ENCODE measurements at regions not wholly inside any gene's neighbourhood (a gene's known extent, or its start where the extent isn't known, plus 50 kb on each side); places are given as distances from the start of the nearest gene placed in this dataset.

DNA sequence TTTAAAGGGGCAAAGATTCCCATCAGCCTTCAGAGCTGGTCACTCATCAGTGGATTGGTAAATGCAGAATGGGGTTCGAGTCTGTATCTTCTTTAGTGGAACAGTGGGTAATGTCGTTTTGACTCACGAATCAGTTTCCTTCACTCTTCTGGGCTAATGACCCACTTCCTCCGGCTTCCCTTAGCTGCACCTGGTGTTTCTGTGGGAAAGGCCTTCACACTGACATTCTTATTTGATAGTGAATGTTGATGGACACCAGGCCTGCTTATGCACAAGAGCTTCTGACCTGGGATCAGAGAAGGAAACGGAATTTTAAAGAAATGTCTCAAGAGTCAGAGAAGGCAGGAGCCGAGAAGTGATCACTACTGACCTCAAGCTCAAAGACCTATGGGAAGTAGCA lies 272.0 kb upstream of the SULF2 start:
- WGBS = 84% methylated on average over 6 of the region's 6 CpGs
- intact Hi-C loops (cut with DNase I) = no loop called here
- Histone ChIP-seq H3K27me3 (no peaks in the 10 kb centered on the region), H3K4me1 (peaks cover under 1 to 5% (median 4%) of the 10 kb centered on the region in 4 donors), H3K9me3 (no peaks in the 10 kb centered on the region), H3K27ac (replicated peaks in 1 of 4) (no peak overlapping the region), H3K36me3 (no peaks in the 10 kb centered on the region), H3K4me3 (no peak overlapping the region)
- TF ChIP-seq EP300 (IDR thresholded peaks at IDR 0.05) = no peak
- no peak for TF ChIP-seq POLR2A (IDR thresholded peaks at IDR 0.05; ENCODE audit: low read depth)
- TF ChIP-seq POLR2AphosphoS5 (IDR thresholded peaks at IDR 0.05) = no peak
- TF ChIP-seq, protein P1, sequence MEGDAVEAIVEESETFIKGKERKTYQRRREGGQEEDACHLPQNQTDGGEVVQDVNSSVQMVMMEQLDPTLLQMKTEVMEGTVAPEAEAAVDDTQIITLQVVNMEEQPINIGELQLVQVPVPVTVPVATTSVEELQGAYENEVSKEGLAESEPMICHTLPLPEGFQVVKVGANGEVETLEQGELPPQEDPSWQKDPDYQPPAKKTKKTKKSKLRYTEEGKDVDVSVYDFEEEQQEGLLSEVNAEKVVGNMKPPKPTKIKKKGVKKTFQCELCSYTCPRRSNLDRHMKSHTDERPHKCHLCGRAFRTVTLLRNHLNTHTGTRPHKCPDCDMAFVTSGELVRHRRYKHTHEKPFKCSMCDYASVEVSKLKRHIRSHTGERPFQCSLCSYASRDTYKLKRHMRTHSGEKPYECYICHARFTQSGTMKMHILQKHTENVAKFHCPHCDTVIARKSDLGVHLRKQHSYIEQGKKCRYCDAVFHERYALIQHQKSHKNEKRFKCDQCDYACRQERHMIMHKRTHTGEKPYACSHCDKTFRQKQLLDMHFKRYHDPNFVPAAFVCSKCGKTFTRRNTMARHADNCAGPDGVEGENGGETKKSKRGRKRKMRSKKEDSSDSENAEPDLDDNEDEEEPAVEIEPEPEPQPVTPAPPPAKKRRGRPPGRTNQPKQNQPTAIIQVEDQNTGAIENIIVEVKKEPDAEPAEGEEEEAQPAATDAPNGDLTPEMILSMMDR (IDR thresholded peaks at IDR 0.05) = no peak
- no peak for DNase-seq (ENCODE audit: extremely low spot score)

DNA sequence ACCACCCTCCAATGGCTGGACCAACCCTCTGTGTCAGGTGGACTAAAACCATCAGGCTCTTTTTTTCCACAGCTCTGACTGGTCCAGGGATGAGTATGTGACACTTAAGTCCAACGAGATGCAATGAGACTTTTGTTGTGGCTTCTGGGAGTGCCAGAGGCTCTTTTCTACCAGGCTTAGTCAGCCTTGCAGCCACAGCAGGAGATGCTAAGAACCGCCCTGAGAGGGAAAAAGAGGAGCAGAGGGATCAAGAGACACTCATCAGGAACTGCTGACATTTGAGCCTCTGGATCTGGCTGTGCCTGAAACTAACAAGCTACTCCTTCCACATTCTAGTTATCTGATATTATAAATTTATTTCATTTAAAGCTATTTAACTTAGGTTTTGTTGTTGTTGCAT lies 270.9 kb upstream of the SULF2 start:
- H3K27me3 ChIP-seq = no peaks in the 10 kb centered on the region
- peaks cover 3 to 10% (median 6%) of the 10 kb centered on the region in 4 donors for H3K4me1 ChIP-seq
- DNase-seq (ENCODE audit: extremely low spot score) = no peak
- no peak overlapping the region for H3K27ac ChIP-seq (replicated peaks in 1 of 4)
- 90% methylated on average over 2 of the region's 2 CpGs for WGBS
- H3K4me3 ChIP-seq = no peak overlapping the region
- no peaks in the 10 kb centered on the region for H3K9me3 ChIP-seq
- intact Hi-C loops (cut with DNase I) = no loop called here
- H3K36me3 ChIP-seq = no peaks in the 10 kb centered on the region
- TF ChIP-seq EP300 (IDR thresholded peaks at IDR 0.05) (no peak), POLR2AphosphoS5 (IDR thresholded peaks at IDR 0.05) (no peak), POLR2A (IDR thresholded peaks at IDR 0.05; ENCODE audit: low read depth) (no peak)
- TF ChIP-seq, protein P1 (IDR thresholded peaks at IDR 0.05) = no peak

DNA sequence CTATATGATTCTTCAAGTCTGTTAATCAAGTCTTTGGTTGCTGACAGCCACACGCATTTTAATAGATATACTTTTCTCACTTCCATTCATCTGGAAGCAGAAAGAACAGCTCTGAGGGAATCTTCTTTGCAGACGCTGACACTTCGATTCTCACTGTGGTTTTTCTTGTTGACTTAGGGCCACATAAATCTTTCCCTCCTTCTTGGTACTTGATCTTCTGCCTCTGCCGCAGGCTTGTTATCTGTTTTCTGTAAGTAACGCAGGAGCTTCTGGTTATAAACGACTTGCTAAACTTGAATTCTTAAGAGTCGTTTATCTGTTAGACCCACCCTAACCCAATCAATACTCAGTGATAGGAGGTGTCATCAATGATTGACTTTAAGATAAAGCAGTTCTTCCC lies 268.8 kb upstream of the SULF2 start:
- DNase-seq (ENCODE audit: extremely low spot score) = no peak
- Histone ChIP-seq H3K27me3 (no peaks in the 10 kb centered on the region), H3K4me3 (no peak overlapping the region), H3K36me3 (no peaks in the 10 kb centered on the region), H3K9me3 (no peaks in the 10 kb centered on the region), H3K27ac (replicated peaks in 1 of 4) (no peak overlapping the region), H3K4me1 (peaks cover 3 to 10% (median 6%) of the 10 kb centered on the region in 4 donors)
- 85% methylated on average over 7 of the region's 7 CpGs for whole genome bisulfite sequencing
- intact Hi-C loops (cut with DNase I) = no loop called here
- TF ChIP-seq POLR2AphosphoS5 (IDR thresholded peaks at IDR 0.05) (no peak), POLR2A (IDR thresholded peaks at IDR 0.05; ENCODE audit: low read depth) (no peak)
- TF ChIP-seq, protein P1 (IDR thresholded peaks at IDR 0.05) = no peak

DNA sequence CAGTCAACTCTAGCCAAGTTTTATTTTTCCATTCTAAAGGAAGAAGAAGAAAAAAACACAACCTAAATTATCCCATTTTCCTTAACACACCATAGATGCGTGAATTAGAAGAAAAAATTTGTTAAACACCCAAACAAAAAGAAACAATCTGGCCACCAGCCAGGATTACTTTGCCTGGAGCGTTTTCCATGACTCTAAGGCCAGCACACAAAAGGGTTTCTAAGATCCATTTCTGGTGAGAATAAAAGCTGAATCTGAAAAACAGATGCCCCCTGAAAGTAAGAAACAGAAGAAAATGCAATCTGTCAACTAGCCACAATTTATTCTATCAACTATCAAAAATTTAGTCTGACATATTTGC lies 267.2 kb upstream of the SULF2 start:
- H3K4me1 ChIP-seq = peaks cover 3 to 10% (median 6%) of the 10 kb centered on the region in 4 donors
- H3K9me3 ChIP-seq = no peaks in the 10 kb centered on the region
- 27% methylated on average over 2 of the region's 2 CpGs for WGBS
- H3K4me3 ChIP-seq = no peak overlapping the region
- no peak for DNase-seq (ENCODE audit: extremely low spot score)
- no peaks in the 10 kb centered on the region for H3K27me3 ChIP-seq
- TF ChIP-seq POLR2AphosphoS5 (IDR thresholded peaks at IDR 0.05) = no peak
- TF ChIP-seq EP300 (IDR thresholded peaks at IDR 0.05) = no peak
- TF ChIP-seq, protein P1 (IDR thresholded peaks at IDR 0.05) = no peak
- no peak for TF ChIP-seq POLR2A (IDR thresholded peaks at IDR 0.05; ENCODE audit: low read depth)
- no peaks in the 10 kb centered on the region for H3K36me3 ChIP-seq
- H3K27ac ChIP-seq (replicated peaks in 1 of 4) = no peak overlapping the region
- intact Hi-C loops (cut with DNase I) = no loop called here

DNA sequence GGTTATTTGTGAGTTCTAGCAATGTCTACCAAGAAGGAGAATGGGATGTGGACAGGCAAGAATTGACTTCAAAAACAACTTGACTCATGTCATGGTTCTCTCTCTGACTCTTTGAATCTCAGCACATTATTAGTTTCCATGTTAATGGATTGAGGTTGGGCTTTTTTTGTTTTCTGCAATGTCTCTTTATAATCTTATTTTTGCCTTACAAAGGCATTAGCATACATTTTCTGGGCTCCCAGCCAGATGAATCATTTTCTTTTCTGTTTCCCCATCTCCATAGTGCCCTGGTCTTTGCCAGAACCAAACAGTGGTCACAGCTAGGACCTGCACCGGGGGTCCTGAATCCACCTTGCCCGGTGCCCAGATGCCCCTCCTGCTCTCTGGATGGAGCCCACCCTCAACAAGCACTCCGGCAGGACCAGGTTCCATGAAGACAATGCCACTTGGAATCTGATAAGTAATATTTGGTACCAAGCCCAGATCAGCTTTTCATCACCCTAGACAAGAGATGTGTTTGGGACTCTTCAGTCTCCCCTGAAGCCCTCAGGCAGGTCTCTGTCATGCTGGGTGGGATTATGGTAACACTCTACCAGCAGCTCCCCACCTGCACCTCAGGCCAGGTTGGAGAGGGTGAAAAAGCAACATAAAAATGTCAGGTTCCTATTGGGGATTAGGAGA lies 266.7 kb upstream of the SULF2 start:
- H3K9me3 ChIP-seq = no peaks in the 10 kb centered on the region
- no peaks in the 10 kb centered on the region for H3K27me3 ChIP-seq
- no peak for DNase-seq (ENCODE audit: extremely low spot score)
- WGBS = 34% methylated on average over 3 of the region's 3 CpGs
- no peak overlapping the region for H3K27ac ChIP-seq (replicated peaks in 1 of 4)
- H3K36me3 ChIP-seq = no peaks in the 10 kb centered on the region
- H3K4me3 ChIP-seq = no peak overlapping the region
- no peak for TF ChIP-seq POLR2A (IDR thresholded peaks at IDR 0.05; ENCODE audit: low read depth)
- no peak for TF ChIP-seq POLR2AphosphoS5 (IDR thresholded peaks at IDR 0.05)
- TF ChIP-seq EP300 (IDR thresholded peaks at IDR 0.05) = no peak
- TF ChIP-seq, protein P1 (IDR thresholded peaks at IDR 0.05) = no peak
- peaks cover 3 to 10% (median 6%) of the 10 kb centered on the region in 4 donors for H3K4me1 ChIP-seq
- intact Hi-C loops (cut with DNase I) = no loop called here
